H1 (cell line): ENCODE measurements at regions not wholly inside any gene's neighbourhood (a gene's known extent, or its start where the extent isn't known, plus 50 kb on each side); places are given as distances from the start of the nearest gene placed in this dataset.
"Not testable (repeated sequence)": the region's sequence is repeated elsewhere in the genome, so short reads cannot be mapped to it uniquely, and the experiment has no call there.

Experiments
- CTCF ChIA-PET: fragments of 300-600 bp; sonication (Branson Sonifier 250); formaldehyde crosslinking; loops from one replicate; lab custom pipeline; 2021; ENCODE audit not compliant: partially characterized antibody; lab: Charles Lee
- POLR2A ChIA-PET: fragments of 300-600 bp; sonication (Branson Sonifier 250); formaldehyde crosslinking; loops from one replicate; lab custom pipeline; 2021; ENCODE audit warnings: inconsistent platforms; ENCODE audit not compliant: partially characterized antibody; lab: Charles Lee
- DNase-seq, 2 experiments: peaks; one replicate each; pipeline versions ENCODE4 v3.0.0 to v3.0.0-alpha.2; 2010 to 2022; ENCODE audit warnings: low spot score in 2 of 2, low read depth in 1 of 2, mixed read lengths in 1 of 2
- FAIRE-seq: peaks from 2 replicates; lab custom pipeline; 2011; peaks lifted over from hg19 to GRCh38; lab: Jason Lieb, UNC
- H2AFZ ChIP-seq: 2 replicates; pipeline ENCODE4 v1.8.1; 2012; ENCODE audit warnings: low read length, inconsistent platforms
- H2AK5ac ChIP-seq: 2 replicates; pipeline ENCODE4 v1.6.1; 2013; ENCODE audit warnings: low read depth, low read length
- H2BK120ac ChIP-seq: replicated peaks from 2 replicates; pipeline ENCODE3; 2013; ENCODE audit warnings: low read depth, low read length, inconsistent platforms
- H2BK12ac ChIP-seq: 2 replicates; pipeline ENCODE4 v1.6.1; 2013; ENCODE audit warnings: low read depth, low read length
- H2BK15ac ChIP-seq: 2 replicates; pipeline ENCODE4 v1.6.1; 2013; ENCODE audit warnings: low read length
- H2BK20ac ChIP-seq: 2 replicates; pipeline ENCODE4 v1.6.1; 2013; ENCODE audit warnings: low read length
- H2BK5ac ChIP-seq: 2 replicates; pipeline ENCODE4 v1.6.1; 2013; ENCODE audit warnings: low read depth, low read length
- H3K14ac ChIP-seq: 2 replicates; pipeline ENCODE4 v1.6.1; 2013; ENCODE audit warnings: inconsistent platforms; ENCODE audit not compliant: insufficient read length
- H3K18ac ChIP-seq: 2 replicates; pipeline ENCODE4 v1.6.1; 2013; ENCODE audit warnings: low read length; ENCODE audit errors: extremely low read depth
- H3K23ac ChIP-seq: 2 replicates; pipeline ENCODE4 v1.6.1; 2013; ENCODE audit warnings: inconsistent platforms; ENCODE audit not compliant: insufficient read length
- H3K23me2 ChIP-seq: 2 replicates; pipeline ENCODE4 v1.6.1; 2013; ENCODE audit warnings: low read depth, low read length
- H3K27ac ChIP-seq: 2 replicates; pipeline ENCODE4 v1.6.1; 2011; ENCODE audit warnings: low read depth, low read length, inconsistent platforms
- H3K27me3 ChIP-seq, 4 experiments: replicated peaks in 1 of 4; 1 replicate in 1 of 4; 2 replicates in 3 of 4; pipeline versions ENCODE4 v1.6.1 to v1.8.1; 2011 to 2013; ENCODE audit warnings: low read length in 3 of 4, mild to moderate bottlenecking in 3 of 4, inconsistent platforms in 2 of 4, mixed read lengths in 2 of 4, moderate library complexity in 1 of 4; ENCODE audit not compliant: control insufficient read depth in 3 of 4, insufficient read depth in 3 of 4; ENCODE audit errors: extremely low read depth in 1 of 4
- H3K36me3 ChIP-seq, 4 experiments: 2 replicates each; pipeline versions ENCODE4 v1.6.1 to v1.8.1; 2011 to 2013; ENCODE audit warnings: mild to moderate bottlenecking in 4 of 4, low read length in 3 of 4, moderate library complexity in 2 of 4, control low read depth in 1 of 4, inconsistent platforms in 1 of 4; ENCODE audit not compliant: insufficient read depth in 4 of 4, control insufficient read depth in 2 of 4
- H3K4ac ChIP-seq: replicated peaks from 2 replicates; pipeline ENCODE3; 2013; ENCODE audit warnings: low read length, low read depth, mixed read lengths, inconsistent platforms; ENCODE audit not compliant: insufficient read length
- H3K4me1 ChIP-seq, 4 experiments: replicated peaks in 1 of 4; 1 replicate in 1 of 4; 2 replicates in 3 of 4; pipeline versions ENCODE4 v1.6.1 to v1.8.1; 2011 to 2013; ENCODE audit warnings: low read length in 3 of 4, inconsistent platforms in 2 of 4, mixed read lengths in 1 of 4; ENCODE audit not compliant: insufficient read depth in 4 of 4, control insufficient read depth in 3 of 4
- H3K4me2 ChIP-seq, 2 experiments: 2 replicates each; pipeline versions ENCODE4 v1.6.1 to v1.8.1; 2011 to 2013; ENCODE audit warnings: low read depth in 2 of 2, low read length in 2 of 2, control low read depth in 1 of 2, inconsistent platforms in 1 of 2, mild to moderate bottlenecking in 1 of 2; ENCODE audit not compliant: insufficient read depth in 1 of 2
- H3K4me3 ChIP-seq, 4 experiments: fragments of 200-600, 300-600 bp in 1 of 4; sonication (generic), shearing (Covaris generic), sonication (Bioruptor Twin) in 1 of 4; 2 replicates each; pipeline versions ENCODE4 v1.5.1 to v1.8.1; 2011 to 2016; ENCODE audit warnings: low read length in 4 of 4, low read depth in 3 of 4, control low read depth in 2 of 4, inconsistent platforms in 2 of 4, mild to moderate bottlenecking in 2 of 4, mixed read lengths in 1 of 4, moderate library complexity in 1 of 4; ENCODE audit not compliant: insufficient read depth in 2 of 4; ENCODE audit errors: extremely low read depth in 1 of 4
- H3K56ac ChIP-seq: replicated peaks from 2 replicates; pipeline ENCODE3; 2013; ENCODE audit warnings: low read depth, mild to moderate bottlenecking, mixed read lengths, low read length, inconsistent platforms; ENCODE audit not compliant: insufficient read length
- H3K79me1 ChIP-seq: 2 replicates; pipeline ENCODE4 v1.6.1; 2013; ENCODE audit warnings: low read depth, low read length, control low read depth
- H3K79me2 ChIP-seq, 2 experiments: 2 replicates each; pipeline versions ENCODE4 v1.6.1 to v1.8.1; 2012 to 2013; ENCODE audit warnings: low read length in 2 of 2, mild to moderate bottlenecking in 2 of 2, inconsistent platforms in 1 of 2; ENCODE audit not compliant: insufficient read depth in 2 of 2, control insufficient read depth in 1 of 2
- H3K9ac ChIP-seq, 4 experiments: replicated peaks in 1 of 4; 1 replicate in 1 of 4; 2 replicates in 3 of 4; pipeline versions ENCODE4 v1.6.1 to v1.8.1; 2011 to 2013; ENCODE audit warnings: low read depth in 3 of 4, low read length in 3 of 4, control low read depth in 2 of 4, mild to moderate bottlenecking in 2 of 4, moderate library complexity in 2 of 4, inconsistent platforms in 1 of 4; ENCODE audit errors: extremely low read depth in 1 of 4
- H3K9me3 ChIP-seq, 2 experiments: 2 replicates each; pipeline versions ENCODE4 v1.6.1 to v1.8.1; 2012 to 2013; ENCODE audit warnings: mild to moderate bottlenecking in 2 of 2, moderate library complexity in 2 of 2, control low read depth in 1 of 2, inconsistent platforms in 1 of 2, low read depth in 1 of 2, low read length in 1 of 2, mixed read lengths in 1 of 2; ENCODE audit not compliant: insufficient read depth in 2 of 2
- H4K20me1 ChIP-seq, 2 experiments: replicated peaks in 1 of 2; 2 replicates each; pipeline versions ENCODE3 to v1.8.1; 2011 to 2013; ENCODE audit warnings: inconsistent platforms in 2 of 2, low read length in 2 of 2, mild to moderate bottlenecking in 1 of 2; ENCODE audit not compliant: insufficient read depth in 2 of 2, control insufficient read depth in 1 of 2
- H4K5ac ChIP-seq: 2 replicates; pipeline ENCODE4 v1.6.1; 2013; ENCODE audit warnings: low read length, low read depth, mixed read lengths, inconsistent platforms; ENCODE audit not compliant: insufficient read length
- H4K8ac ChIP-seq: 2 replicates; pipeline ENCODE4 v1.8.0; 2013; ENCODE audit warnings: mild to moderate bottlenecking, moderate library complexity, low read length, inconsistent platforms; ENCODE audit not compliant: insufficient read depth; ENCODE audit errors: extremely low read depth
- H4K91ac ChIP-seq: replicated peaks from 2 replicates; pipeline ENCODE3; 2013; ENCODE audit warnings: low read length, mixed read lengths, inconsistent platforms; ENCODE audit not compliant: insufficient read length
- WGBS, 2 experiments: shearing (Covaris generic) in 1 of 2; methylation state at CpG; one replicate each; pipeline versions ENCODE4 v1.1.6 to v1.1.7; 2013 to 2015; ENCODE audit warnings: low lambda C conversion rate in 2 of 2, mixed read lengths in 2 of 2, inconsistent platforms in 1 of 2, low coverage in 1 of 2, missing lambda C conversion rate in 1 of 2; ENCODE audit not compliant: insufficient replicate concordance in 2 of 2, insufficient coverage in 1 of 2, insufficient read length in 1 of 2; ENCODE audit errors: extremely low coverage in 1 of 2, missing lambda C conversion rate in 1 of 2; 5-methylcytosine and 5-hydroxymethylcytosine counted together

DNA sequence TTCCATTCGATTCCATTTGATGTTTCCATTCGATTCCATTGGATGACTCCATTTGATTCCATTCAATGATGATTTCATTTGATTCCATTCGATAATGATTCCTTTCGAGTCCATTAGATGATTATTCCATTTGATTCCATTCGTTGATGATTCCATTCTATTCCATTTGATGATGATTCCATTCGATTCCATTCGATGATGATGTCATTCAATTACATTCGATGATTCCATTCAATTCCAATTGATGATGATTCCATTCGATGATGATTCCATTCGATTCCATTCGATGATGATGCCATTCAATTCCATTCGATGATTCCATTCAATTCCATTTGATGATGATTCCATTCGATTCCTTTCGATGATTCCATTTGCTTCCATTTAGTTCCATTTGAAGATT, 635.6 kb downstream of the TP53TG3F start:
- H3K27ac ChIP-seq, POLR2A ChIA-PET, H3K23ac ChIP-seq, H4K8ac ChIP-seq, H3K27me3 ChIP-seq, H3K4me3 ChIP-seq, H2AK5ac ChIP-seq, CTCF ChIA-PET, H3K4me2 ChIP-seq, H4K5ac ChIP-seq, H3K4me1 ChIP-seq, H3K36me3 ChIP-seq, H3K4ac ChIP-seq, H3K56ac ChIP-seq, H3K9ac ChIP-seq, H3K79me2 ChIP-seq, H3K14ac ChIP-seq, H3K79me1 ChIP-seq, H3K18ac ChIP-seq, H2BK120ac ChIP-seq, H2BK12ac ChIP-seq, H4K91ac ChIP-seq, H2BK5ac ChIP-seq, H2BK20ac ChIP-seq, H2BK15ac ChIP-seq, DNase-seq, FAIRE-seq, H4K20me1 ChIP-seq, H2AFZ ChIP-seq: not testable (repeated sequence)
- H3K23me2 ChIP-seq = peaks cover 19% of the 10 kb centered on the region; the same call in 1 of the 2 replicates
- peaks cover 42 to 91% of the 10 kb centered on the region in 2 experiments for H3K9me3 ChIP-seq
- 93% methylated on average over 14 of the region's 14 CpGs; no CpG with 5 or more reads in 1 of the 2 experiments for WGBS, 2 experiments

DNA sequence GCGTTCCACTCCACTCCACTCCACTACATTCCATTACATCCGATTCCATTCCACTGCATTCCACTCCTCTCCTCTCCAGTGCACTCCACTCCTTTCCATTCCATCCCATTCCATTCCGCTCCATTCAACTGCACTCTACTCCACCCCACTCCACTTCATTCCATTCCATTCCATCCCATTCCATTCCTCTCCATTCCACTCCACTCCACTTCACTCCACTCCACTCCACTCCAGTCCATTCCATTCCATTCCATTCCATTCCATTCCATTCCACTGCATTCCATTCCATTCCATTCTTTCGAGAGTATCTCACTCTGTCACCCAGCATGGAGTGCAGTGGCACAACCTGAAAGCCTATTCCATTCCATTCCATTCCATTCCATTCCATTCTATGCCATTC, 637.5 kb downstream of the TP53TG3F start:
- H3K9me3 ChIP-seq = peaks cover 43 to 81% of the 10 kb centered on the region in 2 experiments
- H4K5ac ChIP-seq, H2AK5ac ChIP-seq, H4K8ac ChIP-seq, H3K4ac ChIP-seq, H3K79me1 ChIP-seq, H2AFZ ChIP-seq, H2BK20ac ChIP-seq, H4K91ac ChIP-seq, H3K36me3 ChIP-seq, FAIRE-seq, H2BK120ac ChIP-seq, H2BK12ac ChIP-seq, H3K56ac ChIP-seq, H2BK5ac ChIP-seq, H3K4me3 ChIP-seq, H3K27me3 ChIP-seq, H3K9ac ChIP-seq, DNase-seq, H3K18ac ChIP-seq, H3K79me2 ChIP-seq, H3K14ac ChIP-seq, H3K4me1 ChIP-seq, H2BK15ac ChIP-seq, H4K20me1 ChIP-seq, H3K27ac ChIP-seq, POLR2A ChIA-PET, H3K23ac ChIP-seq, CTCF ChIA-PET, H3K4me2 ChIP-seq: not testable (repeated sequence)
- H3K23me2 ChIP-seq = peaks cover 16% of the 10 kb centered on the region; the same call in 1 of the 2 replicates
- WGBS, 2 experiments = 68 to 100% methylated on average over 1 to 4 of the region's 4 CpGs
